Caco-2 (cell line): ENCODE measurements at regions not wholly inside any gene's neighbourhood (a gene's known extent, or its start where the extent isn't known, plus 50 kb on each side); places are given as distances from the start of the nearest gene placed in this dataset.

Source experiments
- BruUV-seq: library from RNA; stranded (reverse); fragments of 400-500 nt; replicated peaks from 2 replicates; lab custom pipeline; 2021; lab: Mats Ljungman, UMichigan
- CTCF ChIA-PET: fragments of 300-600 bp; sonication (Branson Sonifier 250); formaldehyde crosslinking; loops from one replicate; lab custom pipeline; 2022; ENCODE audit warnings: antibody characterized with exemption; lab: Charles Lee
- POLR2A ChIA-PET: fragments of 300-600 bp; sonication (Branson Sonifier 250); formaldehyde crosslinking; loops from one replicate; lab custom pipeline; 2022; ENCODE audit warnings: antibody characterized with exemption; lab: Charles Lee
- DNase-seq, 2 experiments: peaks; one replicate each; pipeline versions ENCODE4 v3.0.0 to v3.0.0-alpha.2; 2020 to 2022
- H3K27me3 ChIP-seq: replicated peaks from 2 replicates; pipeline ENCODE4 v1.6.0; 2011; ENCODE audit warnings: low read length; ENCODE audit not compliant: control insufficient read depth, insufficient read depth
- H3K36me3 ChIP-seq: 2 replicates; pipeline ENCODE4 v1.5.1; 2011; ENCODE audit warnings: low read length; ENCODE audit not compliant: control insufficient read depth, insufficient read depth
- H3K4me1 ChIP-seq: fragments of 250-450 bp; sonication (Bioruptor Pico); 2 replicates; pipeline ENCODE4 v1.5.1; 2020; ENCODE audit warnings: mild to moderate bottlenecking
- H3K4me3 ChIP-seq: 2 replicates; pipeline ENCODE4 v1.5.1; 2011; ENCODE audit warnings: low read depth, mild to moderate bottlenecking, control low read depth, low read length
- H3K9me3 ChIP-seq: fragments of 250-450 bp; sonication (Bioruptor Pico); 2 replicates; pipeline ENCODE4 v1.5.1; 2020; ENCODE audit warnings: mild to moderate bottlenecking, moderate library complexity
- H3K27ac Mint-ChIP-seq: one replicate; pipeline ENCODE4 v1.8.0; 2022; ENCODE audit warnings: mixed read lengths; ENCODE audit not compliant: unreplicated experiment
- H3K27me3 Mint-ChIP-seq: one replicate; pipeline ENCODE4 v1.8.0; 2022; ENCODE audit warnings: mixed read lengths; ENCODE audit not compliant: insufficient read depth, unreplicated experiment
- H3K36me3 Mint-ChIP-seq: one replicate; pipeline ENCODE4 v1.8.0; 2022; ENCODE audit warnings: mild to moderate bottlenecking, mixed read lengths; ENCODE audit not compliant: insufficient read depth, unreplicated experiment
- H3K4me1 Mint-ChIP-seq: one replicate; pipeline ENCODE4 v1.8.0; 2022; ENCODE audit warnings: low read depth, mixed read lengths; ENCODE audit not compliant: unreplicated experiment
- H3K4me3 Mint-ChIP-seq: one replicate; pipeline ENCODE4 v1.8.0; 2022; ENCODE audit warnings: mild to moderate bottlenecking, moderate library complexity, mixed read lengths; ENCODE audit not compliant: unreplicated experiment
- H3K9me3 Mint-ChIP-seq: one replicate; pipeline ENCODE4 v1.8.0; 2022; ENCODE audit warnings: mixed read lengths; ENCODE audit not compliant: unreplicated experiment
- CTCF ChIP-seq, 2 experiments: fragments of 200-600 bp in 1 of 2; IDR thresholded peaks; 1 replicate in 1 of 2; 2 replicates in 1 of 2; pipeline versions ENCODE4 v1.5.1 to v1.8.0; 2011 to 2022; ENCODE audit warnings: antibody characterized with exemption in 1 of 2, control low read depth in 1 of 2, inconsistent platforms in 1 of 2, low read depth in 1 of 2, low read length in 1 of 2, mild to moderate bottlenecking in 1 of 2, moderate library complexity in 1 of 2; ENCODE audit not compliant: insufficient read depth in 1 of 2, severe bottlenecking in 1 of 2, unreplicated experiment in 1 of 2
- intact Hi-C: fragments of 100-400 bp; cut with micrococcal nuclease; formaldehyde crosslinking; loops from one replicate; pipeline ENCODE4 v1.10.0; 2022; ENCODE audit not compliant: unreplicated experiment

GRCh38 chr10:123496996-123497660 lies 169.0 kb upstream of the GPR26 start:
- H3K27me3 ChIP-seq: no peaks in the 10 kb centered on the region; the same call in none of the 2 replicates
- ChIA-PET POLR2A (no interaction called here), CTCF (no interaction called here)
- no peaks in the 10 kb centered on the region for H3K4me1 ChIP-seq
- H3K36me3 ChIP-seq: no peaks in the 10 kb centered on the region
- H3K36me3 Mint-ChIP-seq: no peaks in the 10 kb centered on the region
- peaks cover 31% of the 10 kb centered on the region for H3K27me3 Mint-ChIP-seq
- BruUV-seq: no TSS peak
- no peak overlapping the region for H3K4me3 Mint-ChIP-seq
- H3K9me3 ChIP-seq: no peaks in the 10 kb centered on the region
- intact Hi-C loops: no loop called here
- H3K27ac Mint-ChIP-seq: no peak overlapping the region
- no peak overlapping the region for H3K4me3 ChIP-seq
- DNase-seq: no peak
- H3K4me1 Mint-ChIP-seq: no peaks in the 10 kb centered on the region
- no peaks in the 10 kb centered on the region for H3K9me3 Mint-ChIP-seq
- TF ChIP-seq CTCF (IDR thresholded peaks at IDR 0.05; ENCODE audit: insufficient read depth in 1 of 2, low read depth in 1 of 2, low read length in 1 of 2, severe bottlenecking in 1 of 2, unreplicated experiment in 1 of 2): no peak

GRCh38 chr10:123500110-123500509 lies 166.0 kb upstream of the GPR26 start:
- Mint-ChIP-seq H3K27me3 (peaks cover 31% of the 10 kb centered on the region), H3K4me3 (no peak overlapping the region)
- BruUV-seq: no TSS peak

DNA sequence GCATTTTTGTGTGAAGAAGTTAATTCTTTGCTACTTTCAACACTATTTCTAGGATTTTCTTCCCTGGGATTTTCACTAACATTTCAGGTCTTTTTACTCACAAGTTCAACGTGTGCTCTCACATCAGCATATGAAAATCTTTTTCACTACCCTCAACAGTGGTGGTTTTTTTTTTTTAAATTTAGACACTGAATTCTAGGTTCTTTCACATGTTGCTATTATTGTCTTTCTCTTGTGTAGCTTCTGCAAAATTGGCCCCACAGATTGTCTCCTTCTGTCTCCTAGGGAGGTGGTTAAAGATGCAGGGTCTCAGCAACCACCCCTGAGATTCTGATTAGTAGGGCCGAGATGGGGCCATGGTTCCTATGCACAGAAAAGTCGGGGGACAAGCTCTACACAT lies 165.0 kb upstream of the GPR26 start:
- Mint-ChIP-seq H3K4me1 (no peaks in the 10 kb centered on the region), H3K27ac (no peak overlapping the region), H3K36me3 (no peaks in the 10 kb centered on the region), H3K9me3 (no peaks in the 10 kb centered on the region), H3K4me3 (no peak overlapping the region), H3K27me3 (peaks cover 24% of the 10 kb centered on the region)
- ChIA-PET POLR2A (no interaction called here), CTCF (no interaction called here)
- H3K4me1 ChIP-seq: no peaks in the 10 kb centered on the region
- no TSS peak for BruUV-seq
- H3K4me3 ChIP-seq: no peak overlapping the region
- H3K36me3 ChIP-seq: no peaks in the 10 kb centered on the region
- intact Hi-C loops: no loop called here
- no peak for TF ChIP-seq CTCF (IDR thresholded peaks at IDR 0.05; ENCODE audit: insufficient read depth in 1 of 2, low read depth in 1 of 2, low read length in 1 of 2, severe bottlenecking in 1 of 2, unreplicated experiment in 1 of 2)
- DNase-seq: no peak
- no peaks in the 10 kb centered on the region for H3K9me3 ChIP-seq
- no peaks in the 10 kb centered on the region; the same call in none of the 2 replicates for H3K27me3 ChIP-seq

More at GRCh38 chr10:123500110-123500509, 166.0 kb upstream of the GPR26 start:
- no peak for DNase-seq
- Histone ChIP-seq H3K27me3 (no peaks in the 10 kb centered on the region; the same call in none of the 2 replicates), H3K36me3 (no peaks in the 10 kb centered on the region), H3K4me3 (no peak overlapping the region), H3K9me3 (no peaks in the 10 kb centered on the region), H3K4me1 (no peaks in the 10 kb centered on the region)
- ChIA-PET CTCF (no interaction called here), POLR2A (no interaction called here)
- TF ChIP-seq CTCF (IDR thresholded peaks at IDR 0.05; ENCODE audit: insufficient read depth in 1 of 2, low read depth in 1 of 2, low read length in 1 of 2, severe bottlenecking in 1 of 2, unreplicated experiment in 1 of 2): no peak
- Mint-ChIP-seq H3K4me1 (no peaks in the 10 kb centered on the region), H3K9me3 (no peaks in the 10 kb centered on the region), H3K27ac (no peak overlapping the region), H3K36me3 (no peaks in the 10 kb centered on the region)
- intact Hi-C loops: no loop called here
